GM18511 (cell line): ENCODE measurements at regions not wholly inside any gene's neighbourhood (a gene's known extent, or its start where the extent isn't known, plus 50 kb on each side); places are given as distances from the start of the nearest gene placed in this dataset.
"Not testable (repeated sequence)": the region's sequence is repeated elsewhere in the genome, so short reads cannot be mapped to it uniquely, and the experiment has no call there.

ENCODE experiments used
- ATAC-seq: cut with Tn5 transposase; IDR thresholded peaks from one replicate; pipeline ENCODE4 v1.9.1; 2021; ENCODE audit warnings: mild to moderate bottlenecking, moderate library complexity; ENCODE audit not compliant: unreplicated experiment

GRCh38 chrX:84267432-84267831 lies 79.4 kb upstream of the RPS6KA6 start:
- ATAC-seq: not testable (repeated sequence)

- peak; percentile 55 for ATAC-seq
Measured at GRCh38 chrX:84259868-84260267, 71.9 kb upstream of the RPS6KA6 start.

- peak; percentile 74 for ATAC-seq
Measured at GRCh38 chrX:84258708-84259107, 70.7 kb upstream of the RPS6KA6 start.

- ATAC-seq: no peak
Measured at GRCh38 chrX:84248226-84248625, 60.2 kb upstream of the RPS6KA6 start.

GRCh38 chrX:84240848-84241565 lies 53.0 kb upstream of the RPS6KA6 start:
- no peak for ATAC-seq
